KBM-7 (cell line): ENCODE measurements at regions not wholly inside any gene's neighbourhood (a gene's known extent, or its start where the extent isn't known, plus 50 kb on each side); places are given as distances from the start of the nearest gene placed in this dataset.

Experiments
- DNase-seq: peaks from one replicate; pipeline ENCODE4 v3.0.0-alpha.2; 2015
- in situ Hi-C: fragments of 300-500 bp; cut with MboI; formaldehyde crosslinking; loops from 2 replicates; pipeline ENCODE4 v1.14.3; 2020; ENCODE audit warnings: low sequenced_read_pairs, low pct_unique_long_range_greater_than_20kb, mixed read lengths

GRCh38 chr1:96340686-96341085 lies 380.9 kb upstream of the PTBP2 start:
- in situ Hi-C loops = no loop called here
- DNase-seq = no peak

DNA sequence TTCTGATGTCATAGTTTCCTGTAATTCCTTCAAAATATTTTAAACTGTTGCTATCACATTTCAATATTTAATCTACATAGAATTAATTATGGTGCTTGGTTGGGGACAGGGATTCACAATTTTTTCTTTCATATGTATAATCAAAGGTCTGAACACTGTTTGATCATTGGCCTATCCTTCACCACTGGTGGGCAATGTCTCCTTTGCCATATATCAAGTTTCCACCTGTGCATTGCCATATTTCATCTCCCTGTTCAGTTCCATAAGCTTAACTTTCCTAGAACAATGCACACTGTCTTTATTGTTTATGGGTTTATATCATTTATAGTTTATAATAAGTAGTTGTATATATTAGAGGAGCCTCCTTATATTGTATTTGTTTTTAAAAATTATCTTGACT lies 374.9 kb upstream of the PTBP2 start:
- in situ Hi-C loops = no loop called here
- no peak for DNase-seq

GRCh38 chr1:96349896-96350295 lies 371.7 kb upstream of the PTBP2 start:
- in situ Hi-C loops = no loop called here

GRCh38 chr1:96352733-96353132 lies 368.9 kb upstream of the PTBP2 start:
- DNase-seq = no peak
- in situ Hi-C loops = no loop called here

More at GRCh38 chr1:96349896-96350295, 371.7 kb upstream of the PTBP2 start:
- no peak for DNase-seq

- DNase-seq = no peak
- in situ Hi-C loops = no loop called here
These were observed 366.1 kb upstream of the PTBP2 start for GRCh38 chr1:96355521-96355920.

- DNase-seq = no peak
- in situ Hi-C loops = no loop called here
These were observed 365.6 kb upstream of the PTBP2 start for GRCh38 chr1:96355961-96356360.

GRCh38 chr1:96357141-96357765 lies 364.3 kb upstream of the PTBP2 start:
- in situ Hi-C loops = no loop called here
- no peak for DNase-seq

GRCh38 chr1:96358057-96358456 lies 363.5 kb upstream of the PTBP2 start:
- in situ Hi-C loops = no loop called here
- DNase-seq = no peak

GRCh38 chr1:96360036-96360795 lies 361.4 kb upstream of the PTBP2 start:
- no peak for DNase-seq
- in situ Hi-C loops = no loop called here

- DNase-seq = no peak
- in situ Hi-C loops = no loop called here
These were observed 360.2 kb upstream of the PTBP2 start for GRCh38 chr1:96361271-96361856.

- in situ Hi-C loops = no loop called here
- no peak for DNase-seq
These were observed 359.6 kb upstream of the PTBP2 start for GRCh38 chr1:96361961-96362360.

DNA sequence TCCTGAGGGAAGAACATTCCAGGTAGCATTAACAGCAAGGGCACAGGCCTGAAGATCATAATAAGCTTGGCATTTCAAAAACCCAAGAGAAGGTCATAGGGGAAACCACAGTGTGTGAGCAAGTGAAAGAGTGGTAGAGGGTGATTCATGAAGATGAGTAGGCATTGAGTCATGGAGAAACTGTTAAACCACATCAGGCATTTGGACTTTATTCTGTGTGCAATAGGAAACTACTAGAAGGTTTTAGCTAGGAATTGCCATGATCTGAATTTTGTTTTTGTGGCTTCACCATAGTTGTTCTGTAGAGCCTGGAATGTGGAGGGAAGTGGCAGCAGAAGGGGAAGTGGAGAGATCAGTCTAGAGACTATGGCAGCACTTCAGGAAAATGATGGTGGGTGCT lies 359.0 kb upstream of the PTBP2 start:
- peak; percentile 41 for DNase-seq
- in situ Hi-C loops = no loop called here

DNA sequence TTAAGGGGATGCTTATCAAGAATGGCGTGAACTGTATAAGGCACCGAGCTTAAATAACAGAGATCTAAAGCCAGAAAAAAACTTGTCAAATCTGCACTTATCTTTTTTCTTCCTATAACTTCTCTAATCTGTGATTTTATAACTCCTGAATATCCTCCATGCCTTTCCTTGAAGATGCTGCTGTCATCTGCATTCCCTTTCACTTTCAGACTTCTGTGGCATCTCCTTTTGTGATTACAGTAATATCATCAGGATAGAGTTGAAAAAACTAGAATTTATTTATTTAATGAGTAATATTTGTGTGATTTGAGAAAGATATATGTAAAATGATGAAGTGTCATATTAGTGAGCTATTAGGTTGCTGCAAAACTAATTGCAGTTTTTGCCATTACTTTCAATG lies 357.8 kb upstream of the PTBP2 start:
- in situ Hi-C loops = no loop called here
- no peak for DNase-seq

DNA sequence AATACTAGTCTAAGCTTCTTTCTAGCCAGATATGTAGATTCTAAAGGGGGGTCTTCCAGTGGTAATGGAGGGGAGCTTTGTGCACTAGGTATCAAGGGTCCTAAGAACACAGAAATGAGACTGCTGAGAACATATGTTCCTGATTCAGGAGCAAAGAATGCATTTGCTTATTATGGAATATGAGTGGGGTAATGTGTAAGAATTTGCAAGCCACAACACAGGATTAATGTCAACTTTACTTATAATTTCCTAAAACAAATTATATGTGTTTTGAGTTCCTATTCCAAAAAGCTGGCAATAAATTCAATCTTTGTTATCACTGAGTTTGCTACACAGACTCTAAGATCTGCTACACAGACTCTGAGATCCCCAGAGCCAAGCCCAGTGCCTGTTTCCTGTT lies 357.0 kb upstream of the PTBP2 start:
- in situ Hi-C loops = no loop called here
- DNase-seq = no peak

- DNase-seq = no peak
- in situ Hi-C loops = no loop called here
These were observed 356.5 kb upstream of the PTBP2 start for GRCh38 chr1:96365076-96365475.

- in situ Hi-C loops = no loop called here
- no peak for DNase-seq
These were observed 355.8 kb upstream of the PTBP2 start for GRCh38 chr1:96365596-96366390.

- no peak for DNase-seq
- in situ Hi-C loops = no loop called here
These were observed 355.1 kb upstream of the PTBP2 start for GRCh38 chr1:96366516-96366915.

DNA sequence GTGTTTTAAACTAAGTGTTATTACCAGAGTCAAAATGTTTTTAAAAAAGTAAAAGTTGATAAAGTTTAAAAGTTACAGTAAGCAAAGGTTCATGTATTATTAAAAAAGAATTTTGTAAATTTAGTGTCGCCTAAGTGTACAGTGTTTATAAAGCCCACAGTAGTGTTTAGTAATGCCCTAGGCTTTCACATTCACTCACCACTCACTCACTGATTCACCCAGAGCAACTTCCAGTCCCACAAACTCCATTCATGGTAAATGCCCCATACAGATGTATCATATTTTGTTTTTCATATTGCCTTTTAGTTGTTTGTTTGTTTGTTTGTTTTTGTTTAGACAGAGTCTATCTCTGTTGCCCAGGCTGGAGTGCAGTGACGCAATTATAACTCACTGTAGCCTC lies 353.8 kb upstream of the PTBP2 start:
- in situ Hi-C loops = no loop called here
- no peak for DNase-seq

GRCh38 chr1:96370757-96371156 lies 350.8 kb upstream of the PTBP2 start:
- no peak for DNase-seq

DNA sequence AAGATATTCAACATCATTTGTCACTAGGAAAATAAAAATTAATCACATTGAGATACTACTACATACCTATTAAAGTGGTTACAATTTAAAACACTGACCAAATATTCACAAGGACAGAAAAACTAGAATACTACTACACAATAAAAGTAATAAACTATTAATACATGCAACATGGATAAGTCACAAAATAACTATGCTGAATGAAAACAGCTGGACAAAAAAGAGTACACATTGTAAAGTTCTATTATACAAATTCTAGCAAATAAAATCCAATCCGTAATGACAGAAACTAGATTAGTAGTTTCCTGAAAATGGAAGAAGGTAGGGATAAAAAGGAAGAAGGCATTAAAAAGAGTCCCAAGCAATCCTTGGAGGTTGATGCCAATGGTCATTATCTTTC lies 348.7 kb upstream of the PTBP2 start:
- DNase-seq = no peak
- in situ Hi-C loops = no loop called here

More at GRCh38 chr1:96370757-96371156, 350.8 kb upstream of the PTBP2 start:
- in situ Hi-C loops = no loop called here
